Glomerular visceral epithelial cell (primary cell): ENCODE measurements at regions not wholly inside any gene's neighbourhood (a gene's known extent, or its start where the extent isn't known, plus 50 kb on each side); places are given as distances from the start of the nearest gene placed in this dataset.

Source experiments
- DNase-seq: peaks from one replicate; pipeline ENCODE4 v3.0.0-alpha.2; 2016; ENCODE audit errors: extremely low spot score

DNA sequence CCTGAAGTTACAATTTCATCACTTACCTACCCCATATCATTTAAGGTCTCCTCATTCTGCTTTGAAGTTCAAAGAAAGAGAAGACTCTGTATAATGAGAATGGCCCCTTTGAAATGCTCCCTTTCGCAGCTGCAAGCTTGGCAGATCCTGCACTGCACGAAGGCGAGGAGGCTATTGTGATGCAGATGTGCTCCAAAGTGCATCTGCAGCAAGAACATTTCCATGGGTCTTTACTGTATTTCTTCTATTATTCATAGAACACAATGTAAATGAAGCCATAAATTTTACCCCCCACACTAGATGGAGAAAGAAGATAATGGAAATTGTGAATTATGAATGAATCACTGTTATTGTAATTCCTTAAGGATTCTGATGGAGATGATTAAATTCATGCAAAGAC is 178.7 kb downstream of the CHD9NB start:
- no peak for DNase-seq

DNA sequence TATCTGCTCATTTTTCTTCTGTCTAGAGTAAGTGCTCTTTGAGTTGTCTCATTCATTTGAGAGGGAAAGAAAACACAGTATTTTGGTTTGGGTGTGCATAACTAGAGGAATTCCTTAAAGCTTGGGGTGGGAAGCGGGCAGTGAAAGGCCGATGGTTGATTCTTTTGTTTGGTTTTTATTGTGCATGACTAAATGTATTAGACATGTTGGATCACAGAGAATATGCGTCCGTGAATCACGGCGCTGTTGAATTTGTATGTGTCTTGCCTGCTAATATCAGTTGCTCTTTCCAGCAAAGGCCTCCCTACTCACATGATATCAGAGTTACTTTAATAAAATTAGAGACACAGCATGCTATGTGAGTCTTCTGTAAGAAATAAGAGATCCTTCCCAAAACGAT is 180.0 kb downstream of the CHD9NB start:
- DNase-seq: no peak

DNA sequence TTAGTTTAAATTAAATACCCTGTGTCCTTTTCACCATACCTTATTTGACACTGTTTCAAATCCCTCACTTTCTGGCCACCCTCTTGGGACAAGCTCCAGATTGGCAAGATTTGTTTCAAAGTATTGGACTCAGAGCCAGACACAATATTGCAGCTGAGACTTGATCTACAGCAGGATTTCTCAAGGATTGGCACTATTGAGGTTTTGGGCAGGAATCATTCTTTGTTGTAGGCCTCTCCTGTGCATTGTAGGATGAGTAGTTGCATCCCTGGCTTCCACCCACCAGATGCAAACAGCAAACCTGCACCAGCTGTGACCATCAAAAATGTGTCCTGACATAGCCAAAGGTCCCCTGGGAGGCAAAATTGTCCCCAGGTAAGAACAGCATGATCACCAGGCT is 181.2 kb downstream of the CHD9NB start:
- no peak for DNase-seq

DNA sequence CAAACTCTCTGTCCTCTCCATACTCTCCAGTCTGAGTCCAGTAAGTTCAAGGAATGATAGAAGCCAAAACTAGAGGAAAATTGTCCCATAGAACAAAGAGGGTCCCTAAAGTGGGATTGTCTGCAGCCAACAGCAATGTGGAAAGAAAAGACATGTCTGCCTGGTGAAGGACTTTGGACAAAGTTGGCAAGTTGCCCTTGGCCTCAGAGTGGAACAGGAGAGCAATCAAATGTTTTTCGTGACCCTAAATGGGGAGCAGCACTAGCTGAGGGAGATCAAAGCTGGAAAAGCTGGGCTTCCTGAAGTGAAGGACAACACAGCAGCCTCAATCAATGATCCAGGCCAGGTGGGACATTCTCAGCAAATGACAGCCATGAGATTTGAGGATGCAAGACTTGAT is 183.5 kb downstream of the CHD9NB start:
- DNase-seq: no peak

DNA sequence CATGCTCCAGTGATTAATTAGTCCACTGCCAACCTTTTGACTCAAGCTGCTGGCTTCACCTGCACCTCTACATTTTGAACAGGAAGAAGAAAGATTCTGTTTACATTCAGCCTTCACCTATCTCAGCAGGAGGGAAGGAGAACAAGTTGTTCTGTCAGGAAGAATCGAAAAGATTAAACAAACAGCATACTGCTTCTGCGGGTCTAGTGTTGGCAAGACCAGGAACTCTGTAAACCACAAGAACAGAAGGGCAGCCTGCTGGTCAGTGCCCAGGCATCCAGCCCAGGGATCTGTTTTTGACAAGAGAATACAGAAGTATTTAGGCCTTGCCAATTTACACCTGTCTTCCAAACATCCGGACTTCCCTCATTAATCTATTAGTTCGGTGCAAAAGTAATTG is 189.7 kb downstream of the CHD9NB start:
- DNase-seq: no peak

DNA sequence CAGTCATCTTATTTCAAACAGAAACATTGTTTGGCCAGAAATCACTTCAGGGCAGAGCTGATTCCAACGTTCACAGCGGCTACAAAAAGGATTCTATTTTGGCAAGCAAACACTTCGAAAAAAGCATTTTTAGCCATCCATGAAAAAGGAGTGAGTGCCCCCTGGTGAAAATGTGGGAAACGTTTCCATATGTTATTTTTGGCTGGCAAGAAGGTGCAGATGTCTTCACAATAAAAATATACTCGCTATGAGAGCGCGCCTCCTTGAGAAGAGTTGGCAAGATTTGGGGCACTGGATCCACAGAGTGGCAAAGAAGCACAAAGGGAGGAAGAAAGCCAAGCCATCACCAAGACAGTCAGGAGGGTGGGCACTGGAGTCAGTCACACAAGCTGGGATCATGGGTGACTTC is 191.1 kb downstream of the CHD9NB start:
- no peak for DNase-seq

DNA sequence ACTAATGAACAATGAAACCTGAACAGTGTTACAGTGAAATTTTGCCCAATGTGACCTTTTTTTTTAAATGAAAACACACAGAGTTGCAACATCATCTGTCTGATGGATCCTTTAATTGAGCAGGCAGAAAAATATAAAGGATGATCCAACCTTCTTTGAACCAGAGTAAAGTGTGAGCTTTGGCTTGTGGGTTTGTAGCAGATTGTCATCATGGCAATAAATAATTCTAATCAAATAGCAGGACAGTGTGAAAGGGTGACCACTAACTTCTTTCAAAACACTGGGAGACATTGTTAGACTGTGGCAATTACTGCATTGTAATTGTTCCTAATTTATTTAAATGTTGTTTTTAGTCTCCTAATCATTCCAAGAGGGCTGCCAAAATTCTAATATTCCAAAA is 197.2 kb downstream of the CHD9NB start:
- DNase-seq: no peak

DNA sequence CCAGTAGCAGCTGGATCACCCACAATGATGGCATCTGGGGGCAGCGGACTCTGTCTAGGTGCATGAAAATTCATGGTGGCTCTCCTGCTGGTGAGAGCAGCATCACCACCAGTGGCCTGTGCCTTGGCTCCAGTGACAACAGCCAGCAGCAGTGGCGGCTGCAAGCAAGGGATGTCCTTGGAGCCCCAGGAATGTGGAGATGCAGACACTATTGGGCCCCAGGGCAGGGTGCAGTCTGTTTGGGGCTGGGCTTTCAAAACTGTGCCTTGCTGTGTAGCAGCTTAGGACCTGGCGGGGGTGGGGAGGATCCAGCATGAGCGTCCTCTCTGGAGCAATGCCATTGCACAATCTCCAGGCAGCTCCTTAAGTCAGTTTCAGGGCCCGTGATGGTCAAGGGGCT is 199.7 kb downstream of the CHD9NB start:
- no peak for DNase-seq

DNA sequence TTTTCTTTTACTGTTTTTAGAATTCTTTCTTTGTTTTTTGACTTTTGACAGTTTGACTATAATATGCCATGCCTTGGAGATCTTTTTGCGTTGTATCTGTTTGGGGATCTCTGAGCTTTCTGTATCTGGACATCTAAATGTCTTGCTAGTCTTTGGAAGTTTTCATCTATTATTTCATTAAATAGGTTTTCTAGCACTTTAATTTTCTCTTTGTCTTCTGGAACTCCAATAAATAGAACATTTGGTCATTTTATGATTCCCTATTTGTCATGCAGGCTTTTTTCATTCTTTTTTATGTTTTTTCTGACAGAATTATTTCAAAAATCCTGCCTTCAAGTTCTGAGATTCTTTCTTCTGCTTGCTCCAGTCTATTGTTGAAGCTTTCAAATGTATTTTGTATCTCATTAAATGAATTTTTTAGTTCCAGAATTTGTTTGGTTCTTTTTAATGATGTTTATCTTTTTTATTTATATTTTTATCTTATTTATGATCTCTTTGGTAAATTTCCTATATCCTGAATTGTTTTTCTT is 201.4 kb downstream of the CHD9NB start:
- DNase-seq: no peak

DNA sequence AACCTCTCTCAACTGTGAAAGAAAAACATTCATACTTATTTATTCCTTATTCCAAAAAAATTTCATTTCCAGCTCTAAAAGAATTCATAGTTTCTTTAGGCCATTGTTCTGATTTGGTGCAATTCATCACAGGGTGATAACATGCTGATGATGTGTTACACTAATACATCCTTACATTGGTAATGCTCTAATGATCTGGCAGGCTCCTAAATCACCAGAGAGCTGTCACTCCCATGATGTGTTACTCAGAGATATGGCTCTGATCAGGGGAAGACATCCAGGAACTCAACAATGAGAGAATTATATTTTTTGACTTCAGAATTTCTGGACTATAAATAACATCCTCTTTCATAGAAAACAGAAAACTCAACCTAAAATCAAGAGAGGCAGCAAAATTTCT is 209.3 kb downstream of the CHD9NB start:
- DNase-seq: no peak

DNA sequence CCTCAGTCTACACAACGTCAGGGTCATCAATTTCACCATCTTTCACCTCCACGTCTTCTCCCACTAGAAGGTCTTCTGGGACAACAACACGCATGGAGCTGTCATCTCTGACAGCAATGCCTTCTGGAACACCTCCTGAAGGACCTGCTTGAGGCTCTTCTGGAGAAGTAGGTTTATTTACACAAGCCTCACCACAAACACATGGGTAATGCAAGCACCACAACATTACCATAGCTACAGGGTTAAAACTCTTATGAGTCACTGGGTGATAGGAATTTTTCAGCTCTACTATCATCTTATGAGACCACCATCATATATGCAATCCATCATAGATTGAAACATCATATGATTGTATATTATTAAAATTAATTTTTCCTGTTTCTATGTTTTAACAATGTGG is 215.4 kb downstream of the CHD9NB start:
- no peak for DNase-seq

DNA sequence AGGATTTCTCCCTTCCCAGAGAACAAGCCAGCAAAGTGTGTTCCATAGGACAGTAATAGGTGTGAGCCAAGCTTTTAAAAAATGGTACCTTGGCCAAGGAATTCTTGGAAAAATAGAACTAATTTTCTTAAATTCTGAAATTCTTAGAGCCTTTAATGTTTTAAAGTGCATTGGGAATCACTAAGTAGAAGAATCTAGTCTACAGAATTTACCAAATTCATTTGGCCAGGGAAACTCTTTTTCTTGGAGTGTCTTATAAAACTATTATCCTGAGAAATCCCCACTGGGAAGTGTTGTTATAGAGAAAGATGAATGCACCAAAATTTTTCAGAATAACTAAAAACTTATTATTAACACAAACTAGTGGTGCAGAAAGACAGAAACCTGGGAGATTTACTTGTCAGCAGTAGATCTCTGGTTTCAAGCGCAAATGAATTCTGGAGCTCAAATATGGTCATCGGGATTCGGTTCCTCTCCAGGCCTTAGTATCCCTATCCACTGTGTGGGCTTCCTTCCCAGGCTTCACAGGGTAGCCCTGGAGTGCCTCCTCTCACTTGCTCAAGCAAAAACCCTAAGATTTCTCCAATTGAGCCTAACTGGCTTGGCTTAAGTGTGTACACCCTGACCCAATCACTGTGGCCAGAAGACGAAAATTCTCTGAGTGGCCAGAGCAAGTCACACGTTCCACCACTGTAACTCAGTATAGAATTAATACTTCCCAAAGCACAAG is 217.8 kb downstream of the CHD9NB start:
- no peak for DNase-seq

DNA sequence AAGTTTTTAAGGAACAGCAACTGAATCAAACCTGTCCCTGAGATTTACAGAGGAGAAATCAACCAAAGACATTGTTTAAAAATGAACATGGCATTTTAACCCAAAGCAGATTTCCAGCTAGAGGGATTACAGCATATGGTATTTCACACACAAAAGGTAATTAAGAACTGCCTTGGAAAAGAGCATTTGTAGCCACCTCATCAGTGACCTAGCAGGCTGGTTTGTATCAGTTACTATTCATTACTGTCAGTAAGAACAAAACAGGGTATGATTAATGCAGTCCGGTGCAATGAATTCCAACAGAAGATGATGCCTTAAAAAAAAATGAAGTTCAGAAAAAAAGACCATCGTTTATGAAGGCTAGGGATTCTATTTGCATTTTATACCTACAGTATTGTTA is 219.9 kb downstream of the CHD9NB start:
- no peak for DNase-seq

DNA sequence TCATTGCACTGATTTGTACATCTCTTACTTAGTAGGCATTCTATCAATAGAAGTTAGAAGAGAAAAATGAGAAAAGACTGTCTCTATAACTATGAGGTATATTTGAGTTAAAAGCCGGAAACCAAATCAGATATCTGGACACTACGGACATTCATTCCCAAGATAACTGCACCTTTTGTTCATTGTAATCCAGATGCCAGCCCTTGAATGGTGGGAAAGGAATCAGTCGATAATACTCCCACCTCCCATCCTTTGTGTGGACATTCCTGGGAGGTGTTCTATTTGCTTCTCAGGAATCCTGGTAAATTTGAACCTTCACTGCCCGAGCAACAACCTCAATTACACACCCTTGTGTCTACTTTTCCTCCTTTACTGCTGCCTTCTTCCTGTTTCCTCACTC is 225.2 kb downstream of the CHD9NB start:
- DNase-seq: no peak

DNA sequence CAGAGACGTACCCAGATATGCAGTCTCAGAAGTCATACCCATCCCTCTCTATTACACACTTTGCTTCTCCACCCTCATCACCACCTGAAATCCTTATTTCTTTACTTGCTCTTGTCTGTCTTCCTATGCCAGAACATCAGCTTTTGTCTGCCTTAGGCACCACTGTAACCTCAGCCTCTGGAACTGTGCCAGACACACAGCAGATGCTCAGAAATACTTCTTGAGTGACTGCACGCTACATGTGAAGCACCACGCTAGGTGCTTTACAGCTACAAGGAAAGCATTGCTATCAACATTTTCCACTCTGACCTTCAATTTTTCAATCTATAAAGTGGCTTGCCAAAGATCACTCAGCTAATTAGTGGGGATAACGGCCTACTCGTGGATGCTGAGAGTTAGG is 226.8 kb downstream of the CHD9NB start:
- no peak for DNase-seq

DNA sequence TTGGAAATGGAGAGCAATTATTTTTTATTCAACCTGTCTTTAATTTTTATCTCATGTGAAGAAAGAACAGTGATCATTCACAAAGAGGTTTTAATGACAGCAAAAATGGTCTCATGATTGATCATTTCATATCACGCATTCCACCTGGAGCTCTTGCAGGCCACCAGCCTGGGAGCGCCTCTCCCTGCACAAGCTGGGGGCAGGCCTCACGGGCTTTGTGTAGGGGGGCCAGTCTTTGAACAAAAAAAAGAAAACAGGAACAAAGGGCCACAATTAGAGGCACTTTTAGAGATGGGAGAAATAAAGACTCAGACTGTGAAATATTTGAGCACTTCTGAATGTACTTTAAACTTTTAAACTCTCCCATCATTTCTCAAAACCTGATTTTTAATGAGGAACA is 232.9 kb downstream of the CHD9NB start:
- no peak for DNase-seq

DNA sequence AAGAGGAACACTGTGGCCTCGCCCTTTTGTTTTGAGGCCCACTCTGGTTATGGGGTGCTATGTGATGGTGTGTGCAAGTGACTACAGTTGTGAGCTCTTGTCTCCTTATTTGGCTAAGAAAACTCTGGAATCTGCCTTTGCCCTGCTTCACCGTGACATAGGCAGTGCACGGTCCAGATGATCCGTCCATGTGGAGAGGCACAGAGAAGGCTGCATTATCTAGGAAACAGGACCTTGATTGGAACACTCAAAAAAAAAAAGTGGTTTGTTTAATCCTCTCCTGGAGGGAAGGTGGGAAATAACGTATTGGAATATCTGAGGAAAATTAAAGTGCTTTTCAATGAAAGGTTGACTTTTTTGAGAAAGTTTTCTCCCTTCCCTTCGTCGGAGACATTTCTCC is 233.3 kb downstream of the CHD9NB start:
- no peak for DNase-seq

DNA sequence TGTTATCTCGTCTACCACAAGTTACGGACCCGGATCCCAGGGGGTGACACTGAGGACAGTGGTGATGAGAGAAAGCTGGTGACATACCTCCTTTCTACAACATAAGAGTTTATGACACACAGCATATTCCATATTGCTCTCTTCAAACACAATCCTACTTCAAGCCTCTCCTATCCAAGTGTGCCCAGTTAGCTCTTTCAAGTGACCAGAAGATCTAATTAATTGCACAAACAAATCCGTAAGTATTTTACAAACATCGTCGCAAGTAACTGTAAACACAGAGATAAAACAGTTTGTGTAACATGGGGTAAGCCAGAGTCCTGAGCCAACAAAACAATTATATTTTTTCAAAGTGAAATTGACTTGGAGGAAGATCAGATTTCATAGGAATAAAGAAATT is 235.0 kb downstream of the CHD9NB start:
- no peak for DNase-seq

DNA sequence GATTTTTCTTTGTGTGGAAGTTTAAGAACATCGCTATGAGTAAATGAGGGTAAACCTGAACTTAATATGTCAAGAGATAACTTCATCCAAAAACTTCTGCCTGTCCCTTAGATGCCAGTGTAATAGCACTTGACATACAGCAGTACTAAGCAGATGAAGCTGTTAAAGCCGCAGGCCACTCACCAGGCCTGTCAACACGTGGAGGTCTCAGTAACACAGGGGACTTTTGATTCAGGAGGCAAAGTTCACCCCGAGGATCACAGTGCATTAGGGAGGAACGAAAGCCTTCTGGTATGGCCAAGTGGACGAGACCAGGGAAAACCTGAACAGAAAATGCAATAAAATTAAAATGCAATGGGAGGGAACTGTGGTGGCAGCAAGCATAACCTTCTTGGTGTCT is 235.7 kb downstream of the CHD9NB start:
- DNase-seq: no peak

DNA sequence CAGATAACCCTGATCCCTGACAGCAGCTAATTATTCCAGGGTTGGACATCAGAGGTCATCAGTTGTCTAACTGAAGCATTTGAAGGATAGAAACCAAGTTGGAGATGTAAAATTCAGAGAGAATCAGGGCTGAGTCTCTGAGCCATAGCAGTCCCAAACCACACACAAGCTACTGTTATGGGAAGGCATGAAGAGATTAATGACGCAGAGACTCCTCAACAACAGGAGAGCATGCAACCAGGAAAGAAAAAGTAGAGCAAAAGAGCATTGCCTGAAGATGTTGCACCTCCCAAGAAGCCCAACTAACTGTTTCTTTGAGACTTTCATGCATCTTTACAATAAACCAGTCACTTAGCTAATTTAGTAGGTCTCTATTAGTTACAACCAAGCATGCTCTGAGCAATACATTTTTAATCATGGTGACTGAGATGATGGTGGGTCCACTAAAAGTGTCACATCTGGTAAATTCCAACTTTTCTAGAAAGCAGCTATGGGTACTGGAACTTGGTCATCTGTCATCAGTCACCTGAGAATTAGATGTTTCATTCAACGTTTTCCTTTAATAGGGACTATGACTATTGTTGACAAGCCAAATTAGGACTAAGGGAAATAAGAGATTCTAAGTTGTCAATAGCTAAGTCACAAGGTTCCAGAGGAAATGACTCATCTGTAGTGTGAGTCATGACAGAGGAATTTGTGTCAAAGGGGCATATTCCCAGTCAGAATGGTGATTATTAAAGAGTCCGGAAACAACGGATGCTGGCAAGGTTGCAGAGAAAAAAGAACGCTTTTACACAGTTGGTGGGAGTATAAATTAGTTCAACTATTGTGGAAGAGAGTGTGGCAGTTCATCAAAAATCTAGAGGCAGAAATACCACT is 239.8 kb downstream of the CHD9NB start:
- DNase-seq: peak; percentile 5

DNA sequence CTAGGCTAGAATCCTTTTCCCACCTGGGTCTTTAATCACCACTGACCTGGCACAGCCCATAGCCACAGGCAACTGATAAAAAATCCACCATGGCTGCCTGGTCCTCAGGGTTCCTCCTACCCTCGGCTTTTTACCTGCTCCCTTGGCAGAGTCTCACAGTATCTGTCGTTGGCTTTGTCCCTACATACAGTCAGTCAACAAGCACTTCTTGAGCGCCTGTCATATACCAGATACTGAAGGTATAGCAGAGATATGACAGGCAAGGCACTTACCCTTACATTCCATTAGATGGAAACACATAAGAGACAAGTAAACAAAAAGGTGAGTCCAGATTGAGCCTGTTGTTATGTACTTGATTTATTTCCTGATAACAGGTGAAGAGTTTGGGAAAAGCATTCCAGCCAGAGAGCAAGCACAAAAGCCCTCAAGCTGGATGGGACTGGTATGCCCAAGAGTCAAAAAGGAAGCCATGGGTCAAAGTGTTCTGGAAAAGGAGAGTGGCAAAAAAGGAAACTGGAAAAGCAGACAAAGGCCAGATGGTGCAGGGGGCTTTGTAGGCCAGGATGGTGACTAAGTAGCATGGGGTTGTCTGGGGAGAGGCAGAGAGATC is 247.0 kb downstream of the CHD9NB start:
- no peak for DNase-seq

DNA sequence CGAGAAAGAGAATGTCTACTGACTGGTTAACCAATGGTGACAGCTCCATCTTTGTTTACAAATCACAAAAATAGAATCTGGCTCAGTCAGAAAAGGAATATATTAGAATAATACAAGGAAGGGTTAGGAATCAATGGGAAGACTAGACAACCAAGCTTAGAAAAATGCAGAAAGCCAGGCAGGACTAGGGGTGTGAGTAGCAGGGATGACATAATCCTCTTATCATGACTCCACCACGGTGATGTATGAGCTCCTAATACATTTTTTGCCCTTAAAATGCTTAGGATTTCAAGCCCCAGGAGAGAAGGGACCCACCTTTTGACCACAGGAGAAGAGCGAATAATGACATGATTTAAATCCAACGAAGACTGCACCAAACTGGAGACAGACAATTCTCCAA is 252.3 kb downstream of the CHD9NB start:
- DNase-seq: no peak

DNA sequence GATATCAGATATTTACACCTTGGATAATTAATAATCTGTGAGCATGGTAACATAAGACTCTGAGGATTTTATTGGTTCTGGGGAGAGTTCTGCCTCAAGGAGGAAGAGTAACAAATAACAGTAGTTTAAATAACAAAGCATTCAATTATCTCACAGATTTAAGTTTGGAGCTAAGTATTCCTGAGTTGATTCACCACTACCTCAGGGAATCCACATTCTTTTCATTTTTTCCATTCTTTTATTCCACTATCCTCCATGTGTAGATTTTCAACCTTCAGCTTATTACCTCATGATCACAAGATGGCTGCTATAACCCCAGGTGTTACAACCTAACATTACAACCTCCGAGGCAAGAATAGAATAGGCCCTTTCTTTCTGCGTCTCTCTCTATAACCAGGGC is 252.2 kb upstream of the TOX3 start:
- DNase-seq: no peak
